ENCODE measurements at regions not wholly inside any gene's neighbourhood (a gene's known extent, or its start where the extent isn't known, plus 50 kb on each side); places are given as distances from the start of the nearest gene placed in this dataset.

DNA sequence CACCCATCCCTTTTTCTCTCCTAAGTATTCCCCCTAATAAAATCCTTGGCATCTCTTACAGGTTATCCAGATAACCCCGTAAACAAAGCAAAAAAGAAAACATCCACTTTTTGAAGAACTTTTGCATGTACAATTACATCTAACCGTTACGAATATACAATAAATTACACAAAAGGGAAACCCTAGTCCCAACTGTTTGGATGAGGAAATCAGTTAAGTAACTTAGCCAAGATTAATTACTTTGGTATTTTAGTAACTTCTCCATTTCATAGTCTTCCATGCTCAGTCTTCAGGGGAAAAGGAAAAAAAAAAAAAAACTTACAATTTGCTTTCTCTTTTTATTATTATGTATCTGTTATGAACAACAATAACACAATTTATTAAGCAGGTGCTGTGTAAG, 212.9 kb downstream of the ACTL7B start:
- no peak for DNase-seq

DNA sequence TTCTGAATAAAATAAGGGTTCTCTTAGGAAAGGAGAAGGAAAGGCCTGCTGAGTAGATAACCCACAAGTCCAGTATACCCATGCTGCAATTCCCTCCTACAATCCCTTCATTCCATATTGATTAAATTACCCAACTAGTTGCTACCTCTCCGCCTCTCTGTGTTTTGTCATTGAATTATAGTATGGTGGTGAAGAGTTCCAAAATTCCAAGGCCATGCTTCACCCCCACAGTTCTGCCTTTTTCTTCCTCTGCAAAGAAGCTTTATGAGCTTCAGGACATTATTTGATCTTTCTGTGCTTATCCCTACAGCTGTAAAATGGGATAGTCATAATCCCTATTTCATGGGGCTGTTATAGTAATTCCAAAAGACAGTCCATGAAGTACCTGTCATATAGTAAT, 215.6 kb downstream of the ACTL7B start:
- peak; percentile 44 for DNase-seq

DNA sequence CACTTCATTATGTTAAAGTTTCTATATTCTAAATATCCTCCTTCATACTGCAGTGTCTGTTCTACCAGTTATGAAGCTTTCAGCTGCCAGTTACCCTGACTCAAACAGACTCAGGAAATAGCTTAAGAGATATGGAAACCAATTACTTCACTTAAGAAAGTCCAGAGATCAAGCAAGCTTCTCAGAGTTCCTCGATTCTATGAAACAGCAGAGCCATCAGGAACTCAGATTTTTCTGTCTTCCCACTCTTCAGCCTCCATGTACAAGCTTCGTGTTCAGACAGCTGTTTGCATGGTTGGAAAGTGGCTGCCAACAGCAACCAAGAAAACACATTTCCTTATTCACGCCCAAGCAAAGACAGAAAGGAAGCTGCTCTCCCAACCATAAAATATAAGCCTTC, 216.1 kb downstream of the ACTL7B start:
- no peak for DNase-seq

DNA sequence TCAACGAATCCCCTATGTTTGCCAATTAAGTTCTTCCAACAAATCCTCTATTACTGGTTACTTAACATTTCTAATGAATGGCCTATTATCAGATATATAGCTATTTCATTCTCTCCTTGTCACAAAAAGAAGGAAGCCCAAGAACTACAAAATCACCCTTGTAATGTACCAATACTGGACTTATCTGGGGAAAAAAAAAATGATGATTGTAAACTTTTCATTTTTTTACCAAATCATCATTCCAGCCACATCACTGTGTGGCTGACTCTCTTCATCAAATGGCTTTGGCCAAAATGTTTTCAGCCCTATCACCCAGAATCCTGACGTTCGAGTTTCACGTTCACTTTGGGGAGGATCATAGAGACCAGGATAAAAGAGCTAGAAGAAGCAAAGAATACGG, 216.7 kb downstream of the ACTL7B start:
- no peak for DNase-seq

DNA sequence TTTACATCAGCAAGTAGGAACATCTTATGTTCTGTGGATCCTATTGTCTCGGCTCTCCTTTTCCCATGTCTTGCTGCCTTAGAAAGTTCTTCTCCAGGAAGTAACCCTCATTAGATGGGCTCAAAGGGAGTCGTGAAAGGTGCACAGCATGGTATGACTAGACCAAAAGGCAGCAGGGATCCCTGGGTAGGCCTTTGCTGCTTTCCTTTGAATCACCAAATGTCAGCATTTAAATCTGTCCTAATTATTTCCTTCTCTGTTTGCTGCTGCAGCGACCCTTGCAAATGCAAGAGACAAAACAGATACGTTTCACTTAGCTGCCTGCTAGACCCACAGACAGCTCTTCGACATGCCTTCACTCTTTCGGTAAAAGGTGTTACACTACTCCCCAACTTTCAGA, 218.4 kb downstream of the ACTL7B start:
- no peak for DNase-seq

DNA sequence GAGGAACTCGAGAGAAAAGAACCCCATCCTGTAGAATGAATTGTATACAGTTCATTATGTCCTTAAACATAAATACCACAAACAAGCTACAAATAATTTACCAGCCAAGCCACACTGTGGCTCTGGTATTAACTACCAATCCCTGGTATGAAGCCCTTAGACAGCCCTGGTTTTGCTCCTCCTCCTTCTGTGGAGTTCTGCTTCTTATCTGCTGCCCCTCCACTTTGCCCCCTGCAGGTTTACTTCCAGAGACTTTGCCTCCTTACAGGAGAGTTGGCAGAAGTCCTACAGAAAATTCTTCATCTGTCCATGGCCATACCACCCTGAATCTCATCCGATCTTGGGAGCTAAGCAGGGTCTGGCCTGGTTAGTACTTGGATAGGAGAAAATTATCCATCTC, 219.8 kb downstream of the ACTL7B start:
- DNase-seq: peak; percentile 21

DNA sequence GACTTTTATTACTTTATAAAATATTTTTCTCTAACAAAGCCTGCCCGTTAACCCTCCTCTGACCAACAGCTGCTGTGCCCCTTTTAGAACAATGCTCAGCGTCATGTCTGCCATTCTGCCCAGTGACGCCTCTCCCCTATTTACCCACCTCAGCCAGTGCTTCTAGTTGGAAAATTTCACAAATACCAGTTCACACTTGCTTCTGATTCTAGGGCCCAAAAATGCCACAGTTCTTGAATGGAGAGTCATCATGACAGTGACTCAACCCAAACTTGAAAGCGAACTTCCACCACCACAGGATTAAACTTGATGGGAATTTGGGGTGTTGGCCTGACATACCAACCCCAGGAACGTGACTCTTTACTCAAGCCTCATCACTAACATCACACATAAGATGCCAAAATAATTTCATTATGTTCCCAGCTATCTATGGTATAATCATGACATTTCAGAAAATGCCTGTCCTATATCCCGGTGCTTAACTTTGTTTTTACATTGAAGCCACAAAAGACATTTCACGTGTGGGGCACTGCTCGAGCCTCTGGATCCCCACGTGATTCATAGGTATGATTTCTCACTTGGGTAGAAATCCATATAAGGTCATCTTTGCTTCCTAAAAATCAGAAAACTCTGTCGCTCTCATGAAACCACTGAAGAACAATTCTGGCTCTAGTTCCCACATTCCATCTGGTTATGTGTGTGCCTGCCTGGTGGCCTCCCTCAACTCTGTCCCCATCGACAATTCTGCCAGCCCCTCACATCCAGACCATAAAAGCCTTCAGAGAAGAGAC, 220.9 kb downstream of the ACTL7B start:
- DNase-seq: peak; percentile 92

DNA sequence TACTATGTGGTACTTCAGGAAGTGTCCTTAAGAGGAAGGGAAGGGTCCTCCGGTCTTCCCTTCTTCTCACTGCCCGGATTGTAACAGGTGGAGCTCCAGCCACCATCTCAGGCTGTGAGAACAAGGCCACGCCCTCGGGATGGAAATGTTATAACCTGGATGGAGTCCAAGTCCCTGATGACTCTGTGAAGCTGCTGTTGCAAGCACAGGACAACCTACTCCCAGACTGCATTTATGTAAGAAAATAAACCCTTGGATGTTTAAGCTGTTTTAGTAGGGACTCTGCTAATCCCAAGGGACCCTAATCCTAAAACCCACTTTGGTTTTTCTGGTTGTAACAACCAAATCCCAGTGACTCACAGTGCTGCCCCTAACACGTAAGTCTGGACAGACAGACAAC, 221.6 kb downstream of the ACTL7B start:
- peak; percentile 66 for DNase-seq

DNA sequence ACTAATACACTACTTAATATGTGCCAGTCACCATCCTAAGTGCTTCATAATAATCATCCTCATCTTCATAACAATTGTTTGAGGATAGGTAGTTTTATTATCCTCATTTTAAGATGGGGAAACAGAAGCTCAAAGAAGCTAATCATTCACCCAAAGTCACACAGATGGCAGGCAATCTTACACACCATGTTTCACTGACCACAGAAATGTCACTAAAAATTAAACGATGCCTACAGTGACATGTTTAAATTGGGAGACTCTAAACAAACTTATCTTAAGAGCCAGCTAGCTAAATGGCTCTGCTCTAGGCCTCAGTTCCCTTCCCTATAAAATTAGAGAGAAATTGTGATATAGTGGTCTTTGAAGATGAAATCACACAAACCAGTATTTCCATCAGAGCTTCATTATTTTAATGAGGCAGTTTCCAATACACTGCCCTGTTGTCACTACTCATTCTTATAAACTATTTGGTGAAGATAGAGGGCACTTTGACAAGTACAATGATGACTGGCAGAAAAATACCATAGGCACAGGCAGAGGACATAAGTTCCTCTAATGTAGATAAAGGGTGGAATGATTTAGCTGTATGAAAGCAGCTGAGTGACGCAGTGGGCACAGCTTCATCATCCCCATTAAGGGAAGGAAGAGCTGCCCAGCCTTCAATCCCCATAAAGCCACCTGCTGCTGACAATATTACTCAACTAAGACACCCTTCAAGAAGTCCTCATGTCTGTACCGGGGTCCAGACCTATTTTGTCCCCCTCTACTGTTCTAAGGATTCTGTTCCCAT, 224.1 kb downstream of the ACTL7B start:
- DNase-seq: no peak

DNA sequence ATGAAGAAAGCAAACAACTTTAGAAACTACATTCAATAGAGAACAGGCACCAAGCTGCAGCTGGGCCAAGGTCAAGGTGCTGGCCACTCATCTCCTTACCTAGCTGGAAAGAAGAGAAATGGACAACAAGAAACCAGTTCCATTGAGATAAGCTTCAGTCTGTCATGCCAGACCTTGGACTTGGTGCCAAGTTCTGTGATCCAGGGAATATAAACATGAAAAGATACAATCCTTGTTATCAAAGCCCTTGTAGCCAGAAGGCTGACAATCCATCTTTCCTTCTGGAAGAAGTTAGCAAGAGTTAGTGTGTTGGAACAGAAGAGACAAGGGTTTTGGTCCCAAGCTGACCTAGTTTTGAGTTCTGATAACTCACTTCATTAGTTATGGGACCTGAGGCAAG, 227.5 kb downstream of the ACTL7B start:
- DNase-seq: no peak

DNA sequence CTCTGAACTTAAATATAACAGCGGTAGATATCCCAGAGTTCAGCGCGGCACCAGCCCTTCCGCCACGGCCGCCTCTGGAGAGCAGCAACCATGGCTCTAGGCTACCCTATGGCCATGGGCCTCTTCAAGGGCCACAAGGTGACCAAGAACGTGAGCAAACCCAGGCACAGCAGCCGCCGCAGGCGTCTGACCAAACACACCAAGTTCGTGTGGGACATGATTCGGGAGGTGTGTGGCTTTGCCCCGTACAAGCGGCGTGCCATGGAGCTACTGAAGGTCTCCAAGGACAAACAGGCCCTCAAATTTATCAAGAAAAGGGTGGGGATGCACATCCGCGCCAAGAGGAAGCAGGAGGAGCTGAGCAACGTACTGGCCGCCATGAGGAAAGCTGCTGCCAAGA, 229.0 kb downstream of the ACTL7B start:
- DNase-seq: no peak

DNA sequence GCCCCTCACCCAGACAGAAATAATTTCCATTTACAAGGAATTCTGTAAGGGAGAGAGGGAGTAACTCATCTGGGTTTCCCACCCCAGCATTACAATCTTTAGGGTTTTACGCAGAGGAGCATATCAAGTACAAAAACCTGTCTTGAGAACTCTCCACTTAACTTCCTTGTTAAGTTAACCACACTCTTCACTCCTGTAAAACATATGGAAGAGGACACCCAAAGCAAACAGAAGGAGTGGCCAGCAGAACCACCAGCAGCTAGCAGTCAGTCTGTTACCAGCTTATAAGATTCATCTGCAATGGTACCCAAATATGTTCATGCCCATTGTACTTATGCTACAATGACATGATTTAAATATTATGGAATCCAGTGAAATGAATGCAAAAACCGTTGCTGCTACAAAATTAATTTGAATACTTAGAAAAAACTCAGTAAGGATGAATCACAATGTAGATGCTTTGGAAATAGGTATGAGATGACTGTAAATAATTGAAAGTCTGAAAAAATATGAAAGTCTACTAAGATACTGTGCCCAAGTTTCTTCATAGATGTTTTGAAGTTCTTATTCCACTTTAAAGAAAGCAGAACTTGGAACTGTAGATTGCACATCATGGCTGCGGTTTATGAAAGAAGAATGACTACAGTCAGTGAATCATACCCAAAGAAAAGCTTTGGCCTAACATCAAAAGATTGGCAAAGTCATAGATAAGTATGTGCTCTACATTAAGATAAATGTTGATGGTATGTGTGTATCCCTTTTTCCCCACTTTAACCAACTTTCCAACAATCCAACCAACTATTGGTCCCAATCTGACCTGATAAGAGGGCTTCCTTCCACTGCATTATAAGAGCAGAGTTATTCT, 233.6 kb downstream of the ACTL7B start:
- peak; percentile 80 for DNase-seq

DNA sequence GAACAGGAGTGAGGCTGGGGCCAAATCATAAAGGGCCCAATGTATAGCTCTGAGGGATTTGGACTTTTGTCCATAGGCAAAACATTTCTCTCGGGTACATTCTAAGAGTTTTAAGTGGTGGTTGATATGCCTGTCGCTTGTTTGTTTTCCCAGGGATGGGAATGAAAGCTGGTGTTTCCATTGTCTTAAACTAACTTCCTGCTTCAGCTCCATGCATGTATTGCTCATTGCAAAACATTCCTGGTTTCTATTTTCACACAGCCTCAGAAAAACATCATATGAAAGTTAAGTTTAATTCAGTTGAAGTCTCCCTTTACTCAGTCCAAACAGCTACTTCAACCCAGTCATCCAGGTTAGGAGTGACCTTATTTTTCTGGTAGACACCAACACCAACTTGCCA, 235.0 kb downstream of the ACTL7B start:
- DNase-seq: peak; percentile 40

DNA sequence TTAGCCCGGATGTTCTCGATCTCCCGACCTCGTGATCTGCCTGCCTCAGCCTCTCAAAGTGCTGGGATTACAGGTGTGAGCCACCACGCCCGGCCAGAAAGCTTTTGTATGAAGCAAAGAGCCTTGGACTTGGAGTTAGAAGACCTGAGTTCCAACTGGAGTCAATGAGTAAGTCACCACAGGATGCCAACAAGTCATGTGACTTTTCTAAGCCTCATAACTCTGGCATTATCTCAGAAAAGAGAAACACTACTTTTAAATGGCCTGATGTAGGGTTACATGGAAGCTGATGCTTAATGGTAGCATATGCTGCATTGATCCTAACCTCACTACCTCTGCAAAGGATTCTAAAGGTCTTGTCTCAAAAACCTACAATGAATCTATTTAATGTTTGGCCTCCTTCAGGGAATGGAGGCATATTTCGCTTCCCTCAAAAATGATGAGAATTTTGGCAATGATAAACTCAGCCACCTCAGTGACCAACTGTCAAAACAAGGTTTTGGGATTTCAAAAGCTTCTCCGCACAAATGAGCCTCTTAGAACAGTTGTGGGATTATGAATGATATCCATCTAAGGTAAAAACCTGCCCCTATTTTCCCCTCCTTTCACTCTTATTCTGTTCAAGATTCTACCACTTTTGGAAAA, 236.8 kb downstream of the ACTL7B start:
- peak; percentile 56 for DNase-seq

DNA sequence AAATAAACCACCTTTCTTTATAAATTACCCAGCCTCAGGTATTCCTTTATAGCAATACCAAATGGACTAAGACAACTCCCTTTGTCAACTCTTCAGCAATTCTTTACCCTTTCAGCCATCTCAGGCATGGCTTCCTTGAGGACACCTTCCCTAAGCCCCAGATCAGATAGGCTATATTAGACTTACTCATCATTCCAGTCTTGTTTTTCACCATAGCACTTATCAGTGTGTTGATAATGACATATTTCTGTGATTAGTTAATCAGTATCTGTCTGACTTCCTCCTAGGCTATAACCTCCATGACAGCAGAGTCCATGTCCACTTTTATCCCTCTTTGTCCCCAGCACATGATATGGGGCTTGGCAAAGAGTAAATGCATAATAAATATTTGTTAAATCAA, 238.1 kb downstream of the ACTL7B start:
- peak; percentile 51 for DNase-seq

DNA sequence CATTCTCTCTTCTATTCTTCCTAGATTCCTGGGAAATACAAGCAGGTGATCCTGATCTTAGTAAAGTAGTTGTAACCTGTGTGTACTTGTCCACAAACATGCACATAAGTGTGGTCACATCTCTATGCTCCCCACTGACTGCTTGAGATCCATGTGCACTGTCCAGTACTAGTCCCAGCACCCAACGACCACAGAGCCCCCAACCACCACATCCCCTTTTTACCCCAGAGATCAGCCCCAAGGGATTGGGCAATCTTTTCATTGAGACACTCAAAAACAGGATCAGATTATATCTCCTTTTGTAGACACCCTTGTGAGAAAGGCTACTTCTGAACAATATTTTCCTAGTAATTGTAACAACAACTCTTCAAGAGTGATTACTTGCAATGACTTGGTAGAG, 240.6 kb downstream of the ACTL7B start:
- no peak for DNase-seq

DNA sequence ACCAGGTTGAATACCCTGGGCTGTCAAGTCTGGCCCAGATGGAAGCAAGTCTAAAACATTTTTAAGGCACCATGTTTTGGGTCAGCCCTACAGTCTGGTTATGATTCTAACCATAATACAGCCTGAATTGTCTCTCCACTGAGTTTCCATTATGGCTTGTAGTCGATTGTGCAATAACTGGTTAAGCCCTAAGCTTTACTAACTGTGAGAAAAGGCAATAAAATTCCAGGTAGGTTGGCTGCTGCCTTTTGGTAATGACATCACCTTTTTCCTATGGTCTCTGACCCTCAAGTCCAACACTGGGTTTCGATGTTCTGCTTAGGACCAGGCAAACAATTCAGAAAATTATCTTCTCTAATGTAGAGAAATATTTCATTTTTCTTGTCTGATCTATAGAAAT, 243.3 kb downstream of the ACTL7B start:
- DNase-seq: no peak

DNA sequence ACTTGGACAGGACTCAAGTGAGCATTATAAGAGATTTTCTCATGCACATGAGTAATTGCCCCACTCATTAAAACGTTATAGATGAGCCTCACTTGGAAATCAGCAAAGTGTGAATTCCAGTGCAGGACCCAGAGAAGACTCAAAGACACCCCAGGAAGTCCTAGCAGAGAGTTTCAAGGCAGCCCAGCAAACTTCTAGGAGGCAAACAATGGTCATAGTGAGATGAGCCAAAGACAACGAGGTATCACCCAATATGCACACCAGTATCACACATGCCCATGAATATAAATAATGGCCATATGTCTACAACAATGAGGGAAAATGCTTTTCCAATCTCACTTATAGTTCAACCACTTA, 245.9 kb downstream of the ACTL7B start:
- DNase-seq: no peak

DNA sequence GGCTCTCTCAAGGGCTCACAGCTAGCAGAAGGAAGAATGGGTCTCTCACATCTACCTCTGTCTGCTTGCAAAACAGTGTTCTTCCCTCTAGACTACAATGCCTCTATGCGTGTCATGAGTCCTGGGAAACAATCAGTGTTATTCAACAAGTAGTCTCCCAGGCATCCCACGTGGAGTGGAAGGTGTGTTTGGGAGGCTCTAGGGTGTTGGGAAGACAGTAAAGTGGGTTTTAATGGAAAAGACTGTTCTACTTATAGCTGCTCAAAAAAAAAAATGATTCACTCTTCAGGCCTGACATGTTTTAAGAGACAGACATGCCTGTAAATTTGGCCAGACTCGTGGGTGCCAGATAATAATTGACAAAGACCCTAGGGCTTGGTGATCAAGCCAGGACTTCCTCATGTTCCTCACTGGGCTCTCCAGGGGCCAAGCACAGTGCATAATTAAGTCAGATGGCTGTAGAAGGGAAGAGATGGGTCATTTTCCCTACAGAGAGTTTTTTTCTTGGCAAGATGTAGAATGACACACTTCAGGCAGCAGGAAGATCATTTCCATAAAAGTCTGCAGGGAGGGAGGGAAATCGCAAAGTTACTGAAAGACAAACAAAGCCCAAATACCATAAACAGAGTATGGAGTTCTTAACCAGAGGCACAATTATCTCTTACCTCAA, 246.4 kb downstream of the ACTL7B start:
- DNase-seq: peak; percentile 83

DNA sequence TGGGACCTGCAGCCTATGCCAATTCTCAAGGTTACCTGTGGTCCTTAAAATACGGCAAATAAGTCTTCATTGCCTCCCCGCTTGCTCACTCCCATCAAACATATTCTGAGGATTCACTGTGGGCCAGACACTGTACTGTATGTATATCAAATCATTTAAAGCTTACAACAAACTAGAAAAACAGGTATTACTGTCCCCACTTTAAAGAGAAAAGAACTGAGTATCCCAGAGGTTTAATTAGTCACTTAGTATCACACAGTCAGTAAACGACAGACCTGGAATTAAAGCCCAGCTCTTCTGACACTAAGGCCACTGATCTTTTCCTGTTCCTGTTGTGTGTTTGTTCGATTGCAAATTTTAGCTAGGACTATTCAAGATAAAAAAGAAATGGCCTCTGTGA, 248.2 kb downstream of the ACTL7B start:
- no peak for DNase-seq

DNA sequence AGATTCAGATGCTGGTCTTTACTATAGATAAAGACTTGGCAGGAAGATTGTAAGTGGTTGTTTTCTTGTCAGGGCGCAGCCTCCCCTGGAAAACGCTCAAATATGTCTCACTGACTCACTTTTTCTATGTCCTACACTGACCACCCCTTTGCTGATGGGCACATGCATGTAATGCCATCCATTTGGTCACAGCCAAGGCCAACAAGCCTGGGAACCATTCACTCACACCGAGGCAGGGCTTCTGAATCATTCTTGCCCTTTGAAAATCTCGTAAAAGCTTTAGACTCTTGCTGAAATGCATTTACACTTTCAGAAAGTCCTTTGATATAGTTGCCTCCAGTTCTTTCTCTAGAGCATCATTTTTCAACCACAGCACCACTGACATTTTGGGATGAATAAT, 249.4 kb downstream of the ACTL7B start:
- DNase-seq: peak; percentile 41

DNA sequence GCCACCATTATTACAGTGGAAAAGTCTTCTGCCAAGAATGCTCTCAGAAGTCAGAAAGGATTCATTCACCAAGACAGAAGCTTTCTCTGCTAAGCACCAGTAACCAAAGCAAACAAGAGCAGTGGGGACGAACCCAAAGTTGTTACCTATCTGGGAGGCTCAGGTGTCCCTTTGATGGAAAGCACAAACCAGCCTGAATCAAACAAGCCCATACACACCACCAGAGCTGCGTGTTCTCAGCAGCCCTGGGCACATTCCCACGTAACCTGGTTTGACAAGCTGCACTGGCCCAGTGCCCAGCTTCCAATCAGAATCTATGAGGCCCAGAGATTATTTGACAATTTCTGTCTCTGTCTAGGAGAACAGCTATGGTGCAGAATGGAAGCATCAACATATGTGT, 252.6 kb downstream of the ACTL7B start:
- DNase-seq: no peak

DNA sequence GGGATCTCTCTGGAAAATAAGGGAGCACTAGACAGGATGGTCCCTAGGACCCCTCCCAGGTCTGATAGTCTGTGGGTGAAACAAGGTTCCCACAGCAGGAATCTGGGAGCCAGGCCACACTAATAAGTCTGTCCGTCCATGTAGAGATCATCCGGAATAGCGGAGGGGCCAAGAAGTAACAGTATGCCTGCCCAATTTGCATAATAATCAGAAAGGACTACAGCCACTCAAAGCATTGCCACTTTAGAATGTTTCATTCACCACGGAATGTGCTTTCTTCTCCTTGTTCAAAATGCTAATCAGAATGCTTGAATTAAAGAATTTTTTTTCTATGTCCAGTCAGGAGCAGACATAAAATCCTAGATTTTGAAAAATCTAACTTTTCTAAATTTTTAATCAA, 254.9 kb downstream of the ACTL7B start:
- no peak for DNase-seq

All from EL (cell line).